GM12875 (cell line): ENCODE measurements at regions not wholly inside any gene's neighbourhood (a gene's known extent, or its start where the extent isn't known, plus 50 kb on each side); places are given as distances from the start of the nearest gene placed in this dataset.
"Not testable (repeated sequence)": the region's sequence is repeated elsewhere in the genome, so short reads cannot be mapped to it uniquely, and the experiment has no call there.

Source experiments
- H3K4me3 ChIP-seq: one replicate; pipeline ENCODE4 v1.5.1; 2011; ENCODE audit warnings: low read depth, low read length, control low read depth
- TF ChIP-seq, protein P1 (sequence below): IDR thresholded peaks from 2 replicates; pipeline ENCODE4 v1.5.1; 2011; ENCODE audit warnings: low read depth, mild to moderate bottlenecking, control low read depth, inconsistent platforms, low read length, moderate library complexity, borderline replicate concordance; ENCODE audit not compliant: insufficient read depth

DNA sequence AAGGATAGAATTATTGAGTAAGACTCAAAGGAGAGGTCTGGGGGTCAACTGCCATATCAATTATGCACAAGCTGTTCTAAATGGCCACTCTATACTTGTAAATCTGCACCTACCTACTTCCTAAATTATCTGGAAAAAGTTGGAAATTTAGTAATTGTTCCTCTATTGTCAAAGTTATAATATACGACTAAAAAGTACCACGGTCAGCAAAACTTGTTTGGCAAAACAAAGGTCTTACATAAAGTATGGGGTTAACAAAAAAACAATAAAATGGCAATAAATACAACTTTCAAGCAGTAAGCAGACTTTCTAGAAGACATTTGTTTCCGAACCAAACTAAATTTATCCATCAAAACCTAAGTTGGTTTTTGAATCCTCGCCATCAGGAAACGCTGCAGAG is 309.7 kb downstream of the FRK start:
- H3K4me3 ChIP-seq: no peak overlapping the region
- TF ChIP-seq, protein P1, sequence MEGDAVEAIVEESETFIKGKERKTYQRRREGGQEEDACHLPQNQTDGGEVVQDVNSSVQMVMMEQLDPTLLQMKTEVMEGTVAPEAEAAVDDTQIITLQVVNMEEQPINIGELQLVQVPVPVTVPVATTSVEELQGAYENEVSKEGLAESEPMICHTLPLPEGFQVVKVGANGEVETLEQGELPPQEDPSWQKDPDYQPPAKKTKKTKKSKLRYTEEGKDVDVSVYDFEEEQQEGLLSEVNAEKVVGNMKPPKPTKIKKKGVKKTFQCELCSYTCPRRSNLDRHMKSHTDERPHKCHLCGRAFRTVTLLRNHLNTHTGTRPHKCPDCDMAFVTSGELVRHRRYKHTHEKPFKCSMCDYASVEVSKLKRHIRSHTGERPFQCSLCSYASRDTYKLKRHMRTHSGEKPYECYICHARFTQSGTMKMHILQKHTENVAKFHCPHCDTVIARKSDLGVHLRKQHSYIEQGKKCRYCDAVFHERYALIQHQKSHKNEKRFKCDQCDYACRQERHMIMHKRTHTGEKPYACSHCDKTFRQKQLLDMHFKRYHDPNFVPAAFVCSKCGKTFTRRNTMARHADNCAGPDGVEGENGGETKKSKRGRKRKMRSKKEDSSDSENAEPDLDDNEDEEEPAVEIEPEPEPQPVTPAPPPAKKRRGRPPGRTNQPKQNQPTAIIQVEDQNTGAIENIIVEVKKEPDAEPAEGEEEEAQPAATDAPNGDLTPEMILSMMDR: no peak

DNA sequence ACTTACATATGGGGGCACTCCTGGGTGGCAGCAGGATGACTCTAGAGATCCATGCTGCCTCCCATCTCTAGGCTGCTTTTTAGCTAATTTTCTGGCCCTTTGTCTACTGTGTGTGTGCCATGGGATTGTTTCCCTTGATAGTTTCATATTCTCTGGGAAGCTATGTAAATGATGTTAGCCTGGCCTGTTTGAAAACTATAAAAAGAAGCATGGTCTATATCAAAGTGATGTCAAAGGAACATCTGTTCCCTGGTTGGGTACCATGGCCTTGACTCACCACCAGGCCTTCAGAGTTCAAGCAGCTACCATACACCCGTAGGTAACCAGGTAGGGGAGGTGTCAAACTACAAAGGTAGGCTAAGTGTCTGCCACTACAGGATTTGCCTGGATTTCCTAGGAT is 310.4 kb downstream of the FRK start:
- TF ChIP-seq, protein P1: no peak

DNA sequence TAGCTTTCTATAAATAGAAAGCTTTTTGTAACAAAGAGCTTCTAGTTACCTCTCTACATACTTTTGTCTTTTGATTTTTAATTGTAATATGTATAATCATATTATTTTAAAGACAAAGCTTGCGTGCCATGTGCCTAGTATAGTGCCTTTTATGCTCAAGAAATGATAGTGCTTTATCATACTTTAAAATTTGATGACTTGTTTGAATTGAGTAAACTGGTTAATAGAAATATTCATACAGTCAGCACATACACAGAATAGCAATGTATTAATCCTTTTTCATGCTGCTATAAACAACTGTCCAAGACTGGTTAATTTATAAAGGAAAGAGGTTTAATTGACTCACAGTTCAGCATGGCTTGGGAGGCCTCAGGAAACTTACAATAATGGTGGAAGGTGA is 313.0 kb downstream of the FRK start:
- TF ChIP-seq, protein P1: no peak
- H3K4me3 ChIP-seq: no peak overlapping the region

More for the DNA sequence above, 310.4 kb downstream of the FRK start:
- H3K4me3 ChIP-seq: no peak overlapping the region

DNA sequence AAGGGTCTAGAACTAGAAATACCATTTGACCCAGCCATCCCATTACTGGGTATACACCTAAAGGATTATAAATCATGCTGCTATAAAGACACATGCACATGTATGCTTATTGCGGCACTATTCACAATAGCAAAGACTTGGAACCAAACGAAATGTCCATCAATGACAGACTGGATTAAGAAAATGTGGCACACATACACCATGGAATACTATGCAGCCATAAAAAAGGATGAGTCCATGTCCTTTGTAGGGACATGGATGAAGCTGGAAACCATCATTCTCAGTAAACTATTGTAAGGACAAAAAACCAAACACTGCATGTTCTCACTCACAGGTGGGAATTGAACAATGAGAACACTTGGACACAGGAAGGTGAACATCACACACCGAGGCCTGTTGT is 314.1 kb downstream of the FRK start:
- not testable (repeated sequence) for H3K4me3 ChIP-seq

DNA sequence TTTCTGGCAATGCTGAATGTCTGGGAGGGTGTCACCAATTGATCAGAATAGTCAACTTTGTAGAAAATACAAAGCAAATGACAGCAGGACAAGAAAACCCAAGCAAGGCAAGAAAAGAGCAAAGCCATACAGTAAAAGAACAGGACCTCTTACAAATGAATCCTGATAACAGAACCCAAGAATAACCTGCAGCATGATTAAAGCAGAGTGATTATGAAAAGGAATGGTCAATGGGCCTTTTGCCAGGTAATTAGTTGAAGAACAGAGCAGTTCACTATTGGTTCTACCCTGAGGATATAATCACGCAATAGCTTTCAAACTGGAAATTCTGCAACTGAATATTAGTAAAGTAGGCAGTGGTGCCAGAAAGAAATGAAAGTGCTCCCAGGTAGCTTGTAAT is 319.8 kb downstream of the FRK start:
- TF ChIP-seq, protein P1: no peak
- no peak overlapping the region for H3K4me3 ChIP-seq

DNA sequence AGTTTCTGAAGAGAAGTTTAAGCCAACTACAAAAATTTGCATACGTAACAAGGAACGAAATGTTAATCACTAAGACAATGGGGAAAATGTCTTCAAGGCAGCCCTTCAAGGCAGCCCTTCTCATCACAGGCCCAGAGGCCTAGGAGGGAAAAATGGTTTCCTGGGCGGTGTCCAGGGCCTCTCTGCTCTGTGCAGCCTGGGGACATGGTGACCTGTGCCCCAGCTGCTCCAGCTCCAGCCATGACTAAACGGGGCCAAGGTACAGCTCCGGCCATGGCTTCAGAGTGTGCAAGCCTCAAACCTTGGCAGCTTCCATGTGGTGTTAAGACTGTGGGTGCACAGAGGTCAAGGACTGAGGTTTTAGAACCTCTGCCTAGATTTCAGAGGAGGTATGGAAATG is 325.1 kb downstream of the FRK start:
- H3K4me3 ChIP-seq: no peak overlapping the region
- TF ChIP-seq, protein P1: no peak

DNA sequence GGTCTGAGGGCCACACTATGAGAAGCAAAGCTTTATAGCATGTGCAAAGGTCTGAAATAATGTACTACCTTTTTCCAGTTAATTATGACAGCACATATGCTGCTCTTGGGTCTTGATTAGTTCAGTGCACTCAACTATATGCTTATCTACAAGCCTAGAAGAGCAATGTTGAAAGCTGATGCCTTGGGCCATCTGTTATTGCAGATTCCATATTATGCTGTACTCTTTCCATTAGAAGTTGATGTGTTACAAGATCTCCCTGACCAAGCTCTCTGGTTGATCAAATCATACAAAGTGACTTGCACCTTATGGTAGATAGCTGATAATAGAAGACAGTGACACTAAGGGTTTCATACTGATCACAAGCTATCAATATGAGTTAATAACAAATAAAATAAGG is 327.3 kb downstream of the FRK start:
- TF ChIP-seq, protein P1: no peak
- no peak overlapping the region for H3K4me3 ChIP-seq

DNA sequence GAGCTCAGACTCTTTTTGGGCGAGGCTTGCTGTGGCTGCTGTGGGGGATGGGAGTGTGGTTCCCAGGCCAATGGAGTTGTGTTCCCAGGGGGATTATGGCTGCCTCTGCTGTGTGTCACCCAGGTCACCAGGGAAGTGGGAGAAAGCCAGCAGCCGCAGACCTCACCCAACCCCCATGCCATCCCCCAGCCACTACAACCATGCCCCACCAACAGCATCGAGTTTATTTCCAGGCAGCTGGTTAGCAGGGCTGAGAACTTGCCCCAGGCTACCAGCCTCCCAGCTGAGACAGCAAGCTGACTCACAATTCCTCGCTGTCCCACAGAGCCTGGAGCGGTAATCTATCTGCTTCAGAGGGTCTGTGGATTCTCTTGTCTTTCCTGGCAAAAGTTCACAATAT is 331.7 kb downstream of the FRK start:
- TF ChIP-seq, protein P1: no peak
- no peak overlapping the region for H3K4me3 ChIP-seq
